ENCODE measurements at regions not wholly inside any gene's neighbourhood (a gene's known extent, or its start where the extent isn't known, plus 50 kb on each side); places are given as distances from the start of the nearest gene placed in this dataset.

DNA sequence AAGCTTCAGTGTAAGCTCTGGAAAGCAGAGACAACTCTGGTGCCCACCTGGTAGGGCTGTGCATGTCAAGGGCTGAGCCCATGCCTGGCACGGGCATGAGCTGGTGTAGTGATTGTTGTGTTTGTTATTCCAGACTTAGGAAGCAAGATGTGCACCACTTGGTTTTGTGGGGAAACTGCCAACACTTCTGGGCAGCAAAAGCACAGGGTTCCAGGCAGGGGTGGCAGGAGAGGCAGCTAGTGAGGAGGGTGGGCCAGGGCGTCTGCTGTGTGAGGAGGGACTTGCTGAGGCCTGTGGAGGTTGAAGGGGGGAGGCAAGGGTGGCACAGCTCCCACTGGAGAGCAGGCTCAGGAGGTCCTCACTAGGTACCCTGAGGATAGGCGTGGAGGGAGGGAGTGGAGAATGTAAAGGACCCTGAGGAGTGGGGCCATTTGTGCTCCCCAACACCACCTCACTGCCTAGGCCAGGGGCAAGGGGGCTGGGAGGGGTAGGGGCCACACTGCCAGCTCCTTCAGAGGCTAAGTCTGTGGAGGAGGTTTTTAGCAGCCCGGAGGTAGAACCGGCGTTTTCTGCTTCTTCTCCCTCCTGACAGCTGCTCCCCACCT is 104.0 kb upstream of the POU3F3 start:
- TF ChIP-seq, protein P1, sequence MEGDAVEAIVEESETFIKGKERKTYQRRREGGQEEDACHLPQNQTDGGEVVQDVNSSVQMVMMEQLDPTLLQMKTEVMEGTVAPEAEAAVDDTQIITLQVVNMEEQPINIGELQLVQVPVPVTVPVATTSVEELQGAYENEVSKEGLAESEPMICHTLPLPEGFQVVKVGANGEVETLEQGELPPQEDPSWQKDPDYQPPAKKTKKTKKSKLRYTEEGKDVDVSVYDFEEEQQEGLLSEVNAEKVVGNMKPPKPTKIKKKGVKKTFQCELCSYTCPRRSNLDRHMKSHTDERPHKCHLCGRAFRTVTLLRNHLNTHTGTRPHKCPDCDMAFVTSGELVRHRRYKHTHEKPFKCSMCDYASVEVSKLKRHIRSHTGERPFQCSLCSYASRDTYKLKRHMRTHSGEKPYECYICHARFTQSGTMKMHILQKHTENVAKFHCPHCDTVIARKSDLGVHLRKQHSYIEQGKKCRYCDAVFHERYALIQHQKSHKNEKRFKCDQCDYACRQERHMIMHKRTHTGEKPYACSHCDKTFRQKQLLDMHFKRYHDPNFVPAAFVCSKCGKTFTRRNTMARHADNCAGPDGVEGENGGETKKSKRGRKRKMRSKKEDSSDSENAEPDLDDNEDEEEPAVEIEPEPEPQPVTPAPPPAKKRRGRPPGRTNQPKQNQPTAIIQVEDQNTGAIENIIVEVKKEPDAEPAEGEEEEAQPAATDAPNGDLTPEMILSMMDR (IDR thresholded peaks at IDR 0.05) = no peak
- no peak for TF ChIP-seq ZFX (IDR thresholded peaks at IDR 0.05; ENCODE audit: borderline replicate concordance)

Data from 22Rv1 (cell line).